ENCODE measurements at regions not wholly inside any gene's neighbourhood (a gene's known extent, or its start where the extent isn't known, plus 50 kb on each side); places are given as distances from the start of the nearest gene placed in this dataset.

- Histone ChIP-seq H3K36me3 (no peaks in the 10 kb centered on the region), H3K4me1 (ENCODE audit: low read depth) (no peaks in the 10 kb centered on the region), H3K4me3 (no peak overlapping the region), H3K27ac (no peak overlapping the region), H3K27me3 (no peaks in the 10 kb centered on the region), H3K9me3 (ENCODE audit: low read depth) (no peaks in the 10 kb centered on the region)
- peak in 1 of 2 donors; percentile 83 for DNase-seq (ENCODE audit: low read depth in 1 of 2, low spot score in 1 of 2)
- TF ChIP-seq, protein P1, sequence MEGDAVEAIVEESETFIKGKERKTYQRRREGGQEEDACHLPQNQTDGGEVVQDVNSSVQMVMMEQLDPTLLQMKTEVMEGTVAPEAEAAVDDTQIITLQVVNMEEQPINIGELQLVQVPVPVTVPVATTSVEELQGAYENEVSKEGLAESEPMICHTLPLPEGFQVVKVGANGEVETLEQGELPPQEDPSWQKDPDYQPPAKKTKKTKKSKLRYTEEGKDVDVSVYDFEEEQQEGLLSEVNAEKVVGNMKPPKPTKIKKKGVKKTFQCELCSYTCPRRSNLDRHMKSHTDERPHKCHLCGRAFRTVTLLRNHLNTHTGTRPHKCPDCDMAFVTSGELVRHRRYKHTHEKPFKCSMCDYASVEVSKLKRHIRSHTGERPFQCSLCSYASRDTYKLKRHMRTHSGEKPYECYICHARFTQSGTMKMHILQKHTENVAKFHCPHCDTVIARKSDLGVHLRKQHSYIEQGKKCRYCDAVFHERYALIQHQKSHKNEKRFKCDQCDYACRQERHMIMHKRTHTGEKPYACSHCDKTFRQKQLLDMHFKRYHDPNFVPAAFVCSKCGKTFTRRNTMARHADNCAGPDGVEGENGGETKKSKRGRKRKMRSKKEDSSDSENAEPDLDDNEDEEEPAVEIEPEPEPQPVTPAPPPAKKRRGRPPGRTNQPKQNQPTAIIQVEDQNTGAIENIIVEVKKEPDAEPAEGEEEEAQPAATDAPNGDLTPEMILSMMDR (IDR thresholded peaks at IDR 0.05; ENCODE audit: low read depth, low read length) = no peak
Measured at GRCh38 chr2:147171941-147172340, 672.9 kb upstream of the ACVR2A start.

DNA sequence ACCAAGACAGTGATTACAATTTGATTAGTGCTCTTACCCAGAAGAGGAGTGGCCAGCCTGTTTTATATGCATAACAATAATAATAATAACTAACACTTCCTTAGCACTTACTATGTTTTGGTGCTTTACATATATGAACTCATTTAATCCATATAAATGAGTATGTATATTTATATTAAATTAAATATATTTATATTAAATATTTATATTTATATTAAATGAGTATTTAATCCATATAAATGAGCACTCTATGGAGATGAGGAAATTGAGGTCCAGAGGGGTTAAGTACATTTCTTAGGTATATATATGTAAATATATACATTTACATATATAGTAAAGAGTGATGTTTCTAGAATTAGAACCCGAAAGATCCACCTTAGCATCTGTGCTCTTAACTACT is 673.9 kb upstream of the ACVR2A start:
- no peaks in the 10 kb centered on the region for H3K36me3 ChIP-seq
- no peak overlapping the region for H3K27ac ChIP-seq
- TF ChIP-seq, protein P1 (IDR thresholded peaks at IDR 0.05; ENCODE audit: low read depth, low read length) = no peak
- H3K27me3 ChIP-seq = no peaks in the 10 kb centered on the region
- H3K4me3 ChIP-seq = no peak overlapping the region
- H3K9me3 ChIP-seq (ENCODE audit: low read depth) = no peaks in the 10 kb centered on the region
- H3K4me1 ChIP-seq (ENCODE audit: low read depth) = no peaks in the 10 kb centered on the region
- DNase-seq (ENCODE audit: low read depth in 1 of 2, low spot score in 1 of 2) = no peak

- no peaks in the 10 kb centered on the region for H3K9me3 ChIP-seq (ENCODE audit: low read depth)
- H3K36me3 ChIP-seq = no peaks in the 10 kb centered on the region
- H3K4me3 ChIP-seq = no peak overlapping the region
Measured at GRCh38 chr2:147165697-147166382, 679.0 kb upstream of the ACVR2A start.

GRCh38 chr2:147164563-147164962 is 680.3 kb upstream of the ACVR2A start:
- no peaks in the 10 kb centered on the region for H3K9me3 ChIP-seq (ENCODE audit: low read depth)
- TF ChIP-seq, protein P1 (IDR thresholded peaks at IDR 0.05; ENCODE audit: low read depth, low read length) = no peak

More at GRCh38 chr2:147165697-147166382, 679.0 kb upstream of the ACVR2A start:
- H3K4me1 ChIP-seq (ENCODE audit: low read depth) = no peaks in the 10 kb centered on the region
- TF ChIP-seq, protein P1 (IDR thresholded peaks at IDR 0.05; ENCODE audit: low read depth, low read length) = no peak
- DNase-seq (ENCODE audit: low read depth in 1 of 2, low spot score in 1 of 2) = peak in 1 of 2 donors; percentile 34
- no peaks in the 10 kb centered on the region for H3K27me3 ChIP-seq
- no peak overlapping the region for H3K27ac ChIP-seq

DNA sequence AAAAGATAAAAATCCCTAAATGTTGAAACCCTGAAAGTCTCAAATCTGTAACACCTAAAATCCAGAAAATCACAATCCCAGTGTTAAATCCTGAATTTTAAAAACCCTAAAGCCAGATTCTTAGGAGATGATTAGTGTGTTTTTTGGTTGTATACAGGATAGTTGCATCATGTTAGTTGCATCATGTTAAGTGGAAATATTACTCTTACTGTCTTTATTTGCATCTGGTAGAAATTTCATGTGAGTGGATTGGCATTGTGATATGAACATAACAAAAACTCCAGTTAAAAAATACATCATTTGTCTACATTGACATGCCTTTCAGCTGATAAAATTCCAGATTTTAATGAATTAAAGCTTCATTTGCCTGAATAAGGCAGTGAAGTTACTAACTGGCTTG is 683.1 kb upstream of the ACVR2A start:
- H3K27ac ChIP-seq = no peak overlapping the region
- H3K27me3 ChIP-seq = no peaks in the 10 kb centered on the region
- TF ChIP-seq, protein P1 (IDR thresholded peaks at IDR 0.05; ENCODE audit: low read depth, low read length) = no peak
- H3K4me1 ChIP-seq (ENCODE audit: low read depth) = no peaks in the 10 kb centered on the region
- no peak overlapping the region for H3K4me3 ChIP-seq
- peak in 1 of 2 donors; percentile 40 for DNase-seq (ENCODE audit: low read depth in 1 of 2, low spot score in 1 of 2)
- H3K9me3 ChIP-seq (ENCODE audit: low read depth) = no peaks in the 10 kb centered on the region
- H3K36me3 ChIP-seq = no peaks in the 10 kb centered on the region

More at GRCh38 chr2:147164563-147164962, 680.3 kb upstream of the ACVR2A start:
- Histone ChIP-seq H3K27me3 (no peaks in the 10 kb centered on the region), H3K36me3 (no peaks in the 10 kb centered on the region), H3K27ac (no peak overlapping the region), H3K4me3 (no peak overlapping the region), H3K4me1 (ENCODE audit: low read depth) (no peaks in the 10 kb centered on the region)
- no peak for DNase-seq (ENCODE audit: low read depth in 1 of 2, low spot score in 1 of 2)
